HG03175 (cell line): ENCODE measurements at regions not wholly inside any gene's neighbourhood (a gene's known extent, or its start where the extent isn't known, plus 50 kb on each side); places are given as distances from the start of the nearest gene placed in this dataset.

Source experiments
- ATAC-seq: cut with Tn5 transposase; IDR thresholded peaks from one replicate; pipeline ENCODE4 v1.9.1; 2021; ENCODE audit warnings: mild to moderate bottlenecking, moderate library complexity; ENCODE audit not compliant: unreplicated experiment

GRCh38 chr14:46788994-46789393, 137.4 kb upstream of the RPL10L start:
- ATAC-seq: no peak

GRCh38 chr14:46782281-46782680, 130.7 kb upstream of the RPL10L start:
- no peak for ATAC-seq

GRCh38 chr14:46769292-46769691, 117.7 kb upstream of the RPL10L start:
- peak; percentile 96 for ATAC-seq

GRCh38 chr14:46747001-46747652, 95.5 kb upstream of the RPL10L start:
- ATAC-seq: no peak

GRCh38 chr14:46734286-46734685, 82.7 kb upstream of the RPL10L start:
- no peak for ATAC-seq

GRCh38 chr14:46717211-46717610, 65.6 kb upstream of the RPL10L start:
- no peak for ATAC-seq
